H7 (cell line): ENCODE measurements at regions not wholly inside any gene's neighbourhood (a gene's known extent, or its start where the extent isn't known, plus 50 kb on each side); places are given as distances from the start of the nearest gene placed in this dataset.

Source experiments
- DNase-seq: peaks from one replicate; pipeline ENCODE4 v3.0.0; 2012
- H3K27me3 ChIP-seq: 2 replicates; pipeline ENCODE4 v1.6.0; 2011; ENCODE audit warnings: mild to moderate bottlenecking, low read length; ENCODE audit not compliant: control insufficient read depth, insufficient read depth
- H3K36me3 ChIP-seq: replicated peaks from 2 replicates; pipeline ENCODE4 v1.5.1; 2011; ENCODE audit warnings: low read length; ENCODE audit not compliant: control insufficient read depth, insufficient read depth
- H3K4me3 ChIP-seq: 2 replicates; pipeline ENCODE4 v1.5.1; 2011; ENCODE audit warnings: low read depth, mild to moderate bottlenecking, control low read depth, low read length, moderate library complexity; ENCODE audit not compliant: insufficient read depth

DNA sequence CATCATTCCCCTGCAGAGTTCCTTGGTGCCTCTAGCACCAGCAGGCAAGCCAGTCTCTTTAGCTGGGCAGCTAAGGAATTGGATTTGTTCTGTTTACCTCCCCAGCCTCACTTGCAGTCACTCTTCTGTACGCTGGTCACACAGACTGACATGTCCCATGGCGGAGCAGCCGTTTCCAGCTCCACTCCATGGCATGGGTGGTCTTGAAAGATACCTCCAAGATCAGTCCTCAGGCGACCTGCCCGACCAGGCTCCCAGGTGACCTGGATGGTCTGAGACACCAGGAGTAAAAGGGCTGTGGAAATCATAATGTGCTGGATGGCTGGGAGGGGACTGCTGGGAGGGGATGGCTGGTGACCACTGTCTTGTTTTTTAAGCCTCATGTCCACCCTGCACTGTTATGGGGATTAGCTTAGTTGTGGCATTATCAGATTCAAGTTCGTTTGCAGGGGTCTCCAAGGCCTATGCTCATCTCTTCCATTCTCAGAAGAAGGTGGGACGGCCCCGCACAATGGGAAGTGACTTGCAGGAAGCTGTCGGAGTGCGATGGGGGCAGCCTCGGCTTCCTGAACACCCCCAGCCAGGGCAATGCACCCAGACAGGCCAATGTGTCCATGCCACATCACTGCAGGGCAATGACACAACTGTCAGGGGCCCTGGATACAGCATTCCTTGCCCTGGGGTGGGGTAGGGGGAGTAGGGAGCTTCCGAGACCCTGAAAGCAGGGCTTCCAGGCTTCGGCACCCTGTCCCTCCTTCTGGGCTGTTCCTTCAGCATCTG is 156.1 kb upstream of the MYCN start:
- Histone ChIP-seq H3K27me3 (no peaks in the 10 kb centered on the region), H3K4me3 (no peak overlapping the region), H3K36me3 (no peaks in the 10 kb centered on the region)
- no peak for DNase-seq

DNA sequence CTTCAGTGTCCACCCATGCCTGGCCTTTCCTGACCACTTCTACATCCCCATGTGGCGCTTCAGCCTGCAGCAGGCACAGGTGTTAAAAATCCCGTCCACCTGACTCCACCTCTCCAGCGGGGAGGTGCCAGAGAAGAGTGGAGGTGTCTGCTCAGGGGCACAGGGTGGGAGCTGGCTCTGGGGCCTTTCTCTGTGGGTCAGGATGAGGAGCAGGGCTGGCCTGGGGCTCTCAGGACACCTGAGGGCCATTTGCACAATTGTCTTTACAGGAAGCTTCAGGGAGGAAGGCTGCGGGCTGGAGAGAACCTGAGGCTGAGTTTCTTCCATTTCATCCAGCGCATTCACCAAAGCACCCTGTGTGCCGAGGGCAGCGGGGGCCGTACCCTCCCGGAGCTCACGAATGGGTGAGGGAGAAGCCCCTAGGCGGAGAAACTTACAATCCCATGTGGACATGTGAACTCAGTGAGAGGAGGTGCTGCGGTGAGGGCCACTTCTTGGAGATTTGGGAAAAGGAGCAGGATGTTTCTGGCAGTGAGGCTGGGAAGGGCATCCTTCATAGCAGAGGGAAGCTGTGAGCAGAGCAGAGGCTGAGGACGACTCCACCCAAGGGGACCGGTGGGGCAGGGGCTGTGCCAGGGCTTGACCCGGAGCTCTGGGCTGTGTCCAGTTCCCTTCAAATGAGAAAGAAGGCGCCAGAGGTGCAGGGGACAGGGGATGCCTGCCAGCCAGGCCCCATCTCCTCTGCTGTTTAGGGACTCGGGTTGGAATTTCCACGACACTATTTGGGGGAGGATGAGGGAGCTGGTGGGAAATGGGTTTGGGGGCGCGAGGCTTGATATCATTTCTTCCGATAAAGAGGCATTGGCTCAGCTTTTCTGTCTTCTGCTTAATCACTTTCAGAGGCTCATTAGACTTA is 155.2 kb upstream of the MYCN start:
- H3K36me3 ChIP-seq = no peaks in the 10 kb centered on the region
- no peak for DNase-seq
- H3K27me3 ChIP-seq = no peaks in the 10 kb centered on the region
- H3K4me3 ChIP-seq = no peak overlapping the region

DNA sequence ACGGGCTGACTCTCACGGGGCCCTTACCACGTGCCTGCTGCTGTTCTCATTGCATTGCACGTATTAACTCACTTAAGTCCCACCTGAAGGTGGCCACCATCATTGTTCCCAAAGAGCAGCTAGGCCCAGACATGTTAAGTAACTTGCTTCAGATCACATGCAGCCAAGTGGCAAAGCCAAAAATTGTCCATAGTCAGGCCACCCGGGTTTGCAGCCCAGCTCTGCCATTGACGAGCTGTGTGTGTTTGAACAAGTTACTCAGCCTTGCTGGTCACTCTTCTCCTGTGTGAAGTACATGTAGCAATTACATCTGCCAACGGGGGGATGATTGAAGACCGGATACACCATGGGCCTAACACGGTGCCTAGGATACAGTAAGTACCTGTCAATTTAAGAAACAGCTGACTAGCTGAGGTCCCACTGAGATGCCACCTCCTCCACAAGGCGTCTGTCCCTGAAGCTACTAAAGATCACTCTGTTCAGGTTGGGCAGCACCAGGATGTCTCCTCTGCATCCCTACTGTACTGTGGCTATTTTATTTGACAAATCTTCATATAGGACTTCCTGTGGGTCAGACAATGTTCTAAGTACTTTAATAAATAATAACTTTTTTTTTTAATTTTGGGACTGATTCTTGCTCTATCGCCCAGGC is 154.2 kb upstream of the MYCN start:
- Histone ChIP-seq H3K4me3 (no peak overlapping the region), H3K36me3 (no peaks in the 10 kb centered on the region), H3K27me3 (no peaks in the 10 kb centered on the region)
- no peak for DNase-seq

DNA sequence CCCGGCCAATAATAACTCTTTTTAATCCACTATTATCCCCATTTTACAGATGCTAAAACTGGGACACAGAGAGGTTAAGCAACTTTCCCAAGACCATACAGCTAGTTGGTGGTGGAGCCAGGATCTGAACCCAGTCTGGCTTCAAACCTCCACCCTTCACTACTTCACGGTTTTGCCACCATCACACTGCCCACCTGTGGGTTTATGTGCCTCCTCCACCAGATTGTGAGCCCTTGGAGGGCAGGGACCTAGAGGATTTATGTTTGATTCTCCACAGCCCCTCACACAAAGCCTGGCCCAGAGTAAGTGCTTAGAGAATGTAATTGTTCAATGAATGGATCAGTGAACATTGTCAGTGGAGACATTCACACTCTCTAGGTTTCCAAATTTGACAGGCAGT is 153.4 kb upstream of the MYCN start:
- Histone ChIP-seq H3K27me3 (no peaks in the 10 kb centered on the region), H3K36me3 (no peaks in the 10 kb centered on the region), H3K4me3 (no peak overlapping the region)
- no peak for DNase-seq

DNA sequence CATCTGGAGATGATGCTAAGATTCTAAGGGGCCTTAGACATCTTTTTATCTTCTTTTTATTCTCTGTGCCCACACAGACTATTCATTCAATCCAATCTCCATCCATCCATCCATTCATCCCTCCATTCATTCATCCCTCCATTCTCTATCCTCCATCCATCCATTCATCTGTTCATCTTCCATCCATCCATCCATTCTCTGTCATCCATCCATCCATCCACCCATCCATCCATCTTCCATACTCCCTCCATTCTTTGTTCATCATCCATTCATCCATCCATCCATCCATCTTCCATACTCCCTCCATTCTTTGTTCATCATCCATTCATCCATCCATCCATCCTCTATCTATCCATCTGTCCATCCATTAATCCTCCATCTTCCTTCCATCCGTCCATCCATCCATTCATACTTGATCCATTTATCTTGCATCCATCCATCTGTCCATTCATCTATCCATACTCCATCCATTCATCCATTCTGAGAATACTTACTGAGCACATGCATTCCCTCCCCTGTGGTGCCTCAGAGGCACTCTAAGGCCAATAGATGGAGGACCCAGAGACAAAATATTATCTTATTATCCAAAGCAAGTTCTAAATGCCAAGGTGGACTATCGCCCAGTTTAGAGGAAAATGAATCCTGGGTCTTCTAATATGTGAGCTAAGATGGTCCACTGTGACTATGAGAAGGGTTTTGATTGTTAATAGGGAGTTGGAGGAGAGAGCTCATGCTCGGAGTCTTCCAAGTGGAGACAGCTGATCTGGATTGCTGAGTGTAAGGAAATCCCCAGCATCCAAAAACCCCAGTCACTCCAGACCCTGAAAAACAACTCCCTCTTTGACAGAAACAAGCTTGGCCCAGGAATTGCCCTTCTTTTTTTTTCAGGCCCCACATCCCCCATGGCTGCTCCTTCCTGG is 152.6 kb upstream of the MYCN start:
- no peak for DNase-seq
- H3K36me3 ChIP-seq = no peaks in the 10 kb centered on the region
- H3K27me3 ChIP-seq = no peaks in the 10 kb centered on the region
- H3K4me3 ChIP-seq = no peak overlapping the region

DNA sequence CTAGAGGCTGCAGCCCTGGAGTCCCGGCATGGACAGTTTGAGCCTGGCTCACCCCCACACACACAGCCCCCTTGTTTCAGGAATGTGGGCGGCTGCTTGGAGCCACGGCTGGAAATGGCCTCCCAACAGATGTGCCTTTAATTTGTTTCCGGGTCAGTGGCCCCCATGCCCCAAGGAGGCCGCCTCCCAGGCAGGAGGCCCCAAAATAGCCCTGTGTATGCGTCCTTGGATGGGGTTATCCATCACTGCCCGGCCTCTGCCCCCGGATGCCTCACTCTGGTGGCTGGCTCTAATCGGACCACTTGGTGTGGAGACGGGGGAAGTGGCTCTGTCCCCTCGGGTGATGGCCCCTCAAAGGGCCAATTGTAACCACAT is 151.9 kb upstream of the MYCN start:
- no peaks in the 10 kb centered on the region; the same call in 1 of the 2 replicates for H3K27me3 ChIP-seq
- H3K4me3 ChIP-seq = no peak overlapping the region
- H3K36me3 ChIP-seq = no peaks in the 10 kb centered on the region
- DNase-seq = no peak

DNA sequence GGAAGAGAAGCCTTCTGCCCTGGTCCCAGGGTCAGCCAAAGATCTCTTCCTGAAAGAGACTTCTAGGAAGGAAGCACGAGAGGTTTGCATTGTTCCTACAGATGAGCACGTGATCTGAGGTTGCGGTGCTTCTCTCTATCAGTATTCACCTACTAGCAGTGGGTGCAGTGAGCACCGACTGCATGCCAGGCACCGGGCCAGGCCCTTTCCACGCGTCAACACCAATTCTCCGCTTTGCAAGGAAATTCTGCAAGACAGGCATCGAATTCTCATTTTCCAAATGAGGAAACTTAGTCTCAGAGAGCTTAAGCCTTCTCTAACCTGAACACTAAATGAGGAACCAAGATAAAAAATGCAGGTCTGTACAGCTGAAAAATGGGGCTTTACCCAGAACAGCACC is 151.5 kb upstream of the MYCN start:
- Histone ChIP-seq H3K36me3 (no peaks in the 10 kb centered on the region), H3K4me3 (no peak overlapping the region), H3K27me3 (no peaks in the 10 kb centered on the region; the same call in 1 of the 2 replicates)
- DNase-seq = no peak

DNA sequence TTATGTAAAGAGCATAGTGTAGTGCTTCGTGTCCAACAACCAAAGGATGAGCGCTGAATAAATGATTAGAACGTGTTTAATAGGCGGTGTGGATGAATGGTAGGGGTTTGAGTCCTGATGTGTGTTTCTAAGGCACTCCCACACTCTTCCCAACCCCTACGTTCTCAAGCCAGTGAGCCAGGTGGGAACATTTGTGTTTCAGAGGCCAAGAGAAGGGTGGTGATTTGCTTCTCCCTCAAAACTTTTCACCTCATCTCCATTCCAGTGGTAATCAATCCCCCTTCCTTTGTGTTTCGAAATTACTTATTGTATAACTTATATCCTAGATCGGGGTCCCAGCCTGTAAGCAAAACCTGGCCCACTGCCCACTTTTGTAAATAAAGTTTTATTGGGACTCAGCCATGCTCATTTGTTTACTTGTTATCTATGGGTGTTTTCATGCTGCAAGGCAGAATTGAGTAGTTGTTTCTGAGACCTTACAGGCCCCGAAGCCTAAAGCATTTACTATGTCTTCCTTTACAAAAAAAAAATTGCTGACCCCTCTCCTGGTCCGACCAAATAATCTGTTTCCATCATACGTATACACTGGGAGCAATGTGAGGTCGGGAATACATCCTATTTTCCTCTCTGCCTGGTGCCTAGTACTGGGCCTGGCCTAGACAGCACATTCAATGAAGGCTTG is 150.8 kb upstream of the MYCN start:
- Histone ChIP-seq H3K4me3 (no peak overlapping the region), H3K27me3 (no peaks in the 10 kb centered on the region; the same call in 1 of the 2 replicates), H3K36me3 (no peaks in the 10 kb centered on the region)
- DNase-seq = no peak

DNA sequence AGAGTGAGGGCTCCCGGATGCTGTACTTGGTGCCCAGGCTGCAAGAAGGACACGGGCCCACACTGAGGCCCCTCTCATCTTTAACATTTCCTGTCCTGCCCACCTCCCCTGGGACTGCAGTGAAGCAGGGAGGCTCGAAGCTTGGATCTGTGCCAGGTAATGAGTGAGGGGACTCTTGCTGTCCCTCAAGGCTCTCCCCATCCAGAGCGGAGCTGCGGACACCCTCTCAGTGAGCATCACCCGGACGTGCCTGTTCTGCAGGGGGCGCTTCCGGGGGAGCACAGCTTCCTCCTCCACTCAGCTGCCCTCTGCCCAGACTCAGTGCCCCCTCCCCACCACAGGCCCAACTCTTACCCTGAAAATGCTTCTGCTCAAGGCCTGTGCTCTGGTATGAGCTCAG is 150.0 kb upstream of the MYCN start:
- no peak for DNase-seq
- no peaks in the 10 kb centered on the region for H3K36me3 ChIP-seq
- H3K27me3 ChIP-seq = no peaks in the 10 kb centered on the region; the same call in 1 of the 2 replicates
- no peak overlapping the region for H3K4me3 ChIP-seq

DNA sequence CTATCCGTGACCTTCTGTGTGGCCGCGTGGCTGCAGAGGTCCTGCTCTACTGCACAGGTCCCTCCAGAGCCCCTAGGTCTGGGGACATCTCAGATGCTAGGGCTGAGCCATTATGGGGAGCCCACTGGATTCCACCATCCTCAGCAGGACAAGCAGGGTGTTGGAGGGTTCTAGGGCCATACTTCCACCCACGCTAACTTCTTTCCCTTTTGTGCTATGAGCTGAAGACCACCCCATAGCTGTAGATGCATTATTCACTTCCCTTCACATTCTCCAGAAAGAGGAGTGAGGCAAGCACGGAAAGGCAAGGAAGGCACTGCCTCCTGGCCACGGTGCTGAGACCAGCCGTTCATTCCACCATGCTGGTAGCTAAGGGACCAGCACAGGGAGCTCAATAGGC is 149.5 kb upstream of the MYCN start:
- DNase-seq = no peak
- H3K36me3 ChIP-seq = no peaks in the 10 kb centered on the region
- no peaks in the 10 kb centered on the region; the same call in 1 of the 2 replicates for H3K27me3 ChIP-seq
- H3K4me3 ChIP-seq = no peak overlapping the region

DNA sequence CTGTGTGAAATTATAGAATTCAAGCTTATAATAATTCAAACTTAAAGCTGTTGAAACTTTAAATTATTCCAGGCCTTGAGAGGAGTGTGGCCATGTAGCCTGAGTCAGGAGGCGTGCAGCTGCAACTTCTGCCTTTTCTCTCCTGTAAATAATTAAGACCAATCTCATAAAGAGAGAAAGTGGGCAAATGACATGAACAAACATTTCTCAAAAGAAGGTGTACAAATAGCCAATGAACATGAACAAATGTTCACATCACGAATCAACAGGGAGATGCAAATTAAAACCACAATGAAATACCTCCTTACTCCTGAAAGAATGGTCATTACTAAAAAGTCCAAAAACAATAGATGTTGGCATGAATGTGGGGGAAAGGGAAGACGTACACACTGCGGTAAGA is 149.1 kb upstream of the MYCN start:
- H3K36me3 ChIP-seq = no peaks in the 10 kb centered on the region
- no peak overlapping the region for H3K4me3 ChIP-seq
- no peak for DNase-seq
- H3K27me3 ChIP-seq = no peaks in the 10 kb centered on the region; the same call in 1 of the 2 replicates

DNA sequence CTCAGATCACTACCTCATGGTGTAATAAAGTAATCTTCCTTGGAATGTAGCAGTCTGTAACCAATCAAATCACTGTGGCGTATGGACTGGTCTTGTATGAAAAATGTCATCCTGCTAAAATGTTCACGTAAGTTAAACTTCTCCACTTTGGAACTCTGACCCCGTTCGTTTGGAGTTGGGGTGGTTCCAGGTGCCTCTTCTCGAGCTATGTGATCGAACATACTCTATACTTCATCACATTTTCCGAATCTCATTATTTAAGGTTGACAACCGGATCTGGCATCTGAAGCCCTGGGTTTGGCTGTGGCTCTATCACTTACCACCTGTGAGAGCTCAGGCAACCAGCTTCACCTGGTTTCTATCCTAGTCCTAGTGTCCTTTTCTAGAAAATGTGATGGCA is 148.0 kb upstream of the MYCN start:
- Histone ChIP-seq H3K36me3 (no peaks in the 10 kb centered on the region), H3K4me3 (no peak overlapping the region), H3K27me3 (no peaks in the 10 kb centered on the region; the same call in 1 of the 2 replicates)
- DNase-seq = no peak

DNA sequence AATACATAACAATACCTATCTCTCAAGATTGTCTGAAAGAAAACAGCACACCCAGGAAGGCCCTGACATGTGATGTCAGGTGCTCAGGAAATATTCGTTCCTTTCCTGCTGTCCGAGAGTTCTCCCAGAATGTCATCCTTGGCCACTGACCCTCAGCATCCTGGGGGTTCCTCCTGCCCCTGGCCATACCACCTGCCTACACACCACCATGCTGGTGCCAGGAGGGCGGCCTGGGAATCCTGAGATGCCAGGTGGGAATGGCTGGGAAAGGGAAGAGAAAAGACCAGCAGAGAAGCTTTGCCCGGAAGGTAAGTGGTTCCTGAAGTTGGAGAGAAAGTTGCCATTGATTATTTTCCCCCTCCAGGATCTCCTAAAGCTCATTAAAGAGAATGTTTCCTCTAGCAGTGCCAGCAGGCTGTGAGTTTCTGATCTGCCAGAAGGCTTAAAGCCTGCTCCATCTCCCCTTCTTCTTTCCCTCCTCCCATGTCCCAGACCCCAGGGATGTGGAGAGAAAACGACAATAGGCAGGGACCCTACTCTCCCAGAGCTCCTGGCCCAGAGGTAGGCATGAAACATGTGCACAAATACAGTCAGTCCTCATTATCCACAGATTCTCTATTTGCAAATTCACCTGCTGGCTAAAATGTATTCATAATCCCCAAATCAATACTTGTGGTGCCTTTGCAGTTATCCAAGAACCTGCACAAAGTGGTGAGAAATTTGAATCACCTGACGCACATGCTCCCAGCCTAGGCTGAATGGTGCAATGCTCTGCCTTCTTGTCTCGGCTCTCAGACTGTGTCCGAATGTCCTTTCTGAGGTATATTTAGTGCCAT is 147.1 kb upstream of the MYCN start:
- no peak for DNase-seq
- H3K36me3 ChIP-seq = no peaks in the 10 kb centered on the region
- H3K4me3 ChIP-seq = no peak overlapping the region
- H3K27me3 ChIP-seq = no peaks in the 10 kb centered on the region; the same call in 1 of the 2 replicates
